H1 (cell line): ENCODE measurements at regions not wholly inside any gene's neighbourhood (a gene's known extent, or its start where the extent isn't known, plus 50 kb on each side); places are given as distances from the start of the nearest gene placed in this dataset.

Experiments
- GABPA ChIP-seq: IDR thresholded peaks from 2 replicates; pipeline ENCODE4 v1.6.1; 2011; ENCODE audit warnings: mild to moderate bottlenecking, low read length, moderate library complexity, borderline replicate concordance; ENCODE audit not compliant: insufficient read depth
- GTF2F1 ChIP-seq: IDR thresholded peaks from 2 replicates; pipeline ENCODE4 v1.6.1; 2012; ENCODE audit warnings: low read depth, low read length, improper control_type of control experiment, borderline replicate concordance
- KDM1A ChIP-seq: fragments of 200-600, 300-600 bp; sonication (generic); IDR thresholded peaks from 2 replicates; pipeline ENCODE4 v1.7.1; 2016; ENCODE audit warnings: mild to moderate bottlenecking, low read length, borderline replicate concordance
- MAFK ChIP-seq: IDR thresholded peaks from 2 replicates; pipeline ENCODE4 v1.6.1; 2012; ENCODE audit warnings: low read depth, mild to moderate bottlenecking, improper control_type of control experiment, low read length
- NRF1 ChIP-seq: IDR thresholded peaks from 2 replicates; pipeline ENCODE4 v1.6.1; 2011; ENCODE audit warnings: mild to moderate bottlenecking, low read depth, low read length, improper control_type of control experiment
- RXRA ChIP-seq: IDR thresholded peaks from 2 replicates; pipeline ENCODE4 v1.6.1; 2011; ENCODE audit warnings: low read depth, mild to moderate bottlenecking, low read length, moderate library complexity; ENCODE audit not compliant: insufficient read depth
- SIRT6 ChIP-seq: IDR thresholded peaks from one replicate; pipeline ENCODE4 v1.7.1; 2012; ENCODE audit warnings: low read length, inconsistent platforms

DNA sequence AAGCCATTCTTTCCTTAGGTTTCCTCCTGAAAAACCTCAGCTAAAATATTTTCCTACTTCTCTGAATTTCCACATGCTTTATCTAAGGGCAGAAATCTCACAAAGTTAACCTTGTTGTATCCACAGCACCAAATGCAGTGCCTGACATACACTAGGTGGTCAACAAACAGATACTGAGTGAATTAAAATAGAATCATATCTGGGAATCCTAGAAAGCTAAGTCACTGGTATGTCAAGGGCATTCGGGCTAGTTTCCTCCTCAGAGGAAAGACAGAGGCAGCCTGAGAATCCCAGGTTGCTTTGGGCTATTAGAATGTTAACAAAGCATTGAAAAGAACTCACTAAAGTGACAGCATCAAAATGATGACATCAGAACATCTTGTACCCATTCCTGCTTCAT lies 132.7 kb upstream of the F13A1 start (continued):
- TF ChIP-seq GABPA (no peak), NRF1 (no peak), SIRT6 (no peak), RXRA (no peak), GTF2F1 (no peak), MAFK (no peak), KDM1A (no peak)
